PC-9 (cell line): ENCODE measurements at regions not wholly inside any gene's neighbourhood (a gene's known extent, or its start where the extent isn't known, plus 50 kb on each side); places are given as distances from the start of the nearest gene placed in this dataset.
"Not testable (repeated sequence)": the region's sequence is repeated elsewhere in the genome, so short reads cannot be mapped to it uniquely, and the experiment has no call there.

Source experiments
- BruUV-seq: library from RNA; stranded (reverse); fragments of 400-500 nt; replicated peaks from 2 replicates; lab custom pipeline; 2021; lab: Mats Ljungman, UMichigan
- CTCF ChIA-PET: fragments of 300-600 bp; sonication (Branson Sonifier 250); formaldehyde crosslinking; loops from one replicate; lab custom pipeline; 2022; ENCODE audit warnings: antibody characterized with exemption; lab: Charles Lee
- POLR2A ChIA-PET: fragments of 300-600 bp; sonication (Branson Sonifier 250); formaldehyde crosslinking; loops from one replicate; lab custom pipeline; 2022; ENCODE audit warnings: antibody characterized with exemption; ENCODE audit not compliant: unreplicated experiment; lab: Charles Lee
- DNase-seq, 2 experiments: peaks; one replicate each; pipeline versions ENCODE4 v3.0.0 to v3.0.0-alpha.2; 2015 to 2022; ENCODE audit warnings: mixed read lengths in 1 of 2
- H2AFZ ChIP-seq: fragments of 200-600 bp; sonication (generic); 2 replicates; pipeline ENCODE4 v1.8.1; 2017; ENCODE audit warnings: antibody characterized with exemption
- H3F3A ChIP-seq: fragments of 200-600 bp; sonication (generic); 2 replicates; pipeline ENCODE4 v1.8.1; 2017; ENCODE audit warnings: antibody characterized with exemption, mild to moderate bottlenecking, low read depth; ENCODE audit not compliant: insufficient read depth
- H3K27ac ChIP-seq: fragments of 200-600 bp; sonication (generic); 2 replicates; pipeline ENCODE4 v1.6.1; 2016; ENCODE audit warnings: mixed run types
- H3K27me3 ChIP-seq: fragments of 200-600 bp; sonication (generic); 2 replicates; pipeline ENCODE4 v1.6.1; 2016; ENCODE audit warnings: low read depth, mixed run types; ENCODE audit not compliant: insufficient read depth
- H3K36me3 ChIP-seq: fragments of 200-600 bp; sonication (generic); 2 replicates; pipeline ENCODE4 v1.6.1; 2016; ENCODE audit warnings: low read depth, mixed run types
- H3K4me1 ChIP-seq: fragments of 200-600 bp; sonication (generic); replicated peaks from 2 replicates; pipeline ENCODE4 v1.6.1; 2016; ENCODE audit warnings: mixed run types; ENCODE audit not compliant: insufficient read depth
- H3K4me2 ChIP-seq: fragments of 200-600 bp; sonication (generic); 2 replicates; pipeline ENCODE4 v1.6.1; 2017; ENCODE audit warnings: mixed run types
- H3K4me3 ChIP-seq: fragments of 200-600 bp; sonication (generic); 2 replicates; pipeline ENCODE4 v1.6.1; 2016; ENCODE audit warnings: mixed run types
- H3K79me2 ChIP-seq: fragments of 200-600 bp; sonication (generic); 2 replicates; pipeline ENCODE4 v1.6.1; 2017; ENCODE audit warnings: low read depth, mixed run types
- H3K9me2 ChIP-seq: fragments of 200-600 bp; sonication (generic); 2 replicates; pipeline ENCODE4 v1.8.1; 2017; ENCODE audit warnings: mild to moderate bottlenecking; ENCODE audit not compliant: insufficient read depth
- H3K9me3 ChIP-seq: fragments of 200-600 bp; sonication (generic); 2 replicates; pipeline ENCODE4 v1.8.1; 2016; ENCODE audit warnings: low read depth; ENCODE audit not compliant: insufficient read depth
- H4K20me1 ChIP-seq: fragments of 200-600 bp; sonication (generic); 2 replicates; pipeline ENCODE4 v1.8.1; 2017; ENCODE audit not compliant: insufficient read depth
- EZH2 ChIP-seq: fragments of 200-600 bp; sonication (generic); IDR thresholded peaks from 2 replicates; pipeline ENCODE4 v1.8.0; 2017; ENCODE audit warnings: antibody characterized with exemption, low read depth
- intact Hi-C: fragments of 100-400 bp; cut with micrococcal nuclease; formaldehyde crosslinking; loops from one replicate; pipeline ENCODE4 v1.10.0; 2022; ENCODE audit not compliant: unreplicated experiment
- TF ChIP-seq, protein P1 (sequence below): fragments of 200-600 bp; sonication (generic); conservative IDR thresholded peaks from 2 replicates; pipeline ENCODE4 v1.6.1; 2017; ENCODE audit warnings: mixed run types, antibody characterized with exemption, mild to moderate bottlenecking, moderate library complexity

DNA sequence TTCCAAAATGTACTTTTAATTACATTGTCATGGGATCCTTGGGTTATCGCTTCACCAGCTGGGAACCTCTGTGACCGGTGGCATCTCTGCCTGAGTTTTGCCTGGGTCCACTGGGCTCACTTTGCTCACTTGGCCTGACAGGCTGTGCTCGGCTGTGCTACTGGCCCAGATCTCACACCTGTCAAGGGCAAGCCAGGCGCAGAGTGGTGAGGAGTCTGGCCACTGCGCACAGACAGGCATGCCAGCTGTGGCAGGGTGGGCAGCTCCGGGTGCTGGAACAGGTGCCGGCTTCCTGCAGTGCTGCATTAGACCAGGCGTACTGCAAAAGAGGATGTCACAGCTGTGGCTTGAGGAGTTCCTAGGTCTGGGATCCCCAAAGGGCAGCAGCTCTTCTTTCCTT is 489.8 kb downstream of the TENT5A start:
- ChIA-PET POLR2A (interaction anchor here (0.6 kb wide), 1 partner anchor 1050 kb away, joined by 3 read pairs; no protein-coding TSS in a partner anchor), CTCF (no interaction called here)
- Histone ChIP-seq H3K27ac (no peak overlapping the region), H3F3A (no peaks in the 10 kb centered on the region), H3K9me2 (no peaks in the 10 kb centered on the region), H2AFZ (no peak overlapping the region), H3K9me3 (no peaks in the 10 kb centered on the region), H3K4me1 (no peaks in the 10 kb centered on the region), H3K36me3 (no peaks in the 10 kb centered on the region), H3K4me2 (no peak overlapping the region), H3K79me2 (no peaks in the 10 kb centered on the region), H4K20me1 (no peaks in the 10 kb centered on the region), H3K27me3 (no peaks in the 10 kb centered on the region), H3K4me3 (no peak overlapping the region)
- no TSS peak for BruUV-seq
- DNase-seq = no peak
- TF ChIP-seq, protein P1, sequence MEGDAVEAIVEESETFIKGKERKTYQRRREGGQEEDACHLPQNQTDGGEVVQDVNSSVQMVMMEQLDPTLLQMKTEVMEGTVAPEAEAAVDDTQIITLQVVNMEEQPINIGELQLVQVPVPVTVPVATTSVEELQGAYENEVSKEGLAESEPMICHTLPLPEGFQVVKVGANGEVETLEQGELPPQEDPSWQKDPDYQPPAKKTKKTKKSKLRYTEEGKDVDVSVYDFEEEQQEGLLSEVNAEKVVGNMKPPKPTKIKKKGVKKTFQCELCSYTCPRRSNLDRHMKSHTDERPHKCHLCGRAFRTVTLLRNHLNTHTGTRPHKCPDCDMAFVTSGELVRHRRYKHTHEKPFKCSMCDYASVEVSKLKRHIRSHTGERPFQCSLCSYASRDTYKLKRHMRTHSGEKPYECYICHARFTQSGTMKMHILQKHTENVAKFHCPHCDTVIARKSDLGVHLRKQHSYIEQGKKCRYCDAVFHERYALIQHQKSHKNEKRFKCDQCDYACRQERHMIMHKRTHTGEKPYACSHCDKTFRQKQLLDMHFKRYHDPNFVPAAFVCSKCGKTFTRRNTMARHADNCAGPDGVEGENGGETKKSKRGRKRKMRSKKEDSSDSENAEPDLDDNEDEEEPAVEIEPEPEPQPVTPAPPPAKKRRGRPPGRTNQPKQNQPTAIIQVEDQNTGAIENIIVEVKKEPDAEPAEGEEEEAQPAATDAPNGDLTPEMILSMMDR = no peak
- no peak for TF ChIP-seq EZH2
- intact Hi-C loops = no loop called here

DNA sequence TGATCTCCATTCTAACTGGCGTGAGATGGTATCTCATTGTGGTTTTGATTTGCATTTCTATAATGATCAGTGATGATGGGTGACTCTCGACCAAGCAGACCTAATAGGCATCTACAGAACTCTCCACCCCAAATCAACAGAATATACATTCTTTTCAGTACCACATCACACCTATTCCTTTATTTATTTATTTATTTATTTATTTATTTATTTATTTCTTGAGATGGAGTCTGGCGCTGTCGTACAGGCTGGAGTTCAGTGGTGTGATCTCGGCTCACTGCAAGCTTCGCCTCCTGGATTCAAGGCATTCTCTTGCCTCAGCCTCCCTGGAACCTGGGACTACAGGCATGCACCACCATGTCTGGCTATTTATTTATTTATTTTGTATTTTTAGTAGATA is 496.3 kb downstream of the TENT5A start:
- H3K27me3 ChIP-seq, H3K4me1 ChIP-seq, H3K4me2 ChIP-seq, H3K9me3 ChIP-seq, H3K27ac ChIP-seq, H3K4me3 ChIP-seq, H4K20me1 ChIP-seq, H3F3A ChIP-seq, POLR2A ChIA-PET, DNase-seq, H3K79me2 ChIP-seq, H3K36me3 ChIP-seq, H3K9me2 ChIP-seq, H2AFZ ChIP-seq, intact Hi-C loops, BruUV-seq: not testable (repeated sequence)
- CTCF ChIA-PET = interaction anchor here (0.6 kb wide), 1 partner anchor 299 kb away, joined by 6 read pairs; no protein-coding TSS in a partner anchor

DNA sequence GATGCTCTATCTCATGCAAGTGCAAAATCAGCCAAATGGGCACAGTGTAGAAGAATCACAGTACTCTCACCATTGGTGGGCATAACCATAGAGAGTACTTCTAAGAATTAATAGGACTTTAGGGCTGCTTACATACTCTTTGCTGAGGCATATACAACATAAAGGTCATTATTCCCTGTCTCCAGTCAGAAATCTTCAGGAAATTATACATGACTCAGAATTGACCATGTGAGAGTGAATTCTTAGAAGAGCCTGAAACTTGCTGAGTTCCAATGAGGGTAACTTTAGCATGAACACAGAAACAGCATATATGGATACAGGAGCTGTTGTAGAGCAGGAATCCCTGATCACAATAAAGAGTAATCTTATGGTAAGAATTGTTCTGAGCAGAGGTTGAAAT is 498.7 kb downstream of the TENT5A start:
- intact Hi-C loops = no loop called here
- no peaks in the 10 kb centered on the region for H3K9me3 ChIP-seq
- BruUV-seq = no TSS peak
- no peaks in the 10 kb centered on the region for H3K36me3 ChIP-seq
- H3K9me2 ChIP-seq = no peaks in the 10 kb centered on the region
- ChIA-PET CTCF (no interaction called here), POLR2A (no interaction called here)
- TF ChIP-seq, protein P1 = no peak
- TF ChIP-seq EZH2 = no peak
- H3K27me3 ChIP-seq = no peaks in the 10 kb centered on the region
- H3K27ac ChIP-seq = no peak overlapping the region
- H3K4me2 ChIP-seq = no peak overlapping the region
- no peaks in the 10 kb centered on the region for H3K4me1 ChIP-seq
- no peak overlapping the region for H3K4me3 ChIP-seq
- H4K20me1 ChIP-seq = no peaks in the 10 kb centered on the region
- no peaks in the 10 kb centered on the region for H3F3A ChIP-seq
- H2AFZ ChIP-seq = no peak overlapping the region
- no peak for DNase-seq
- H3K79me2 ChIP-seq = no peaks in the 10 kb centered on the region

DNA sequence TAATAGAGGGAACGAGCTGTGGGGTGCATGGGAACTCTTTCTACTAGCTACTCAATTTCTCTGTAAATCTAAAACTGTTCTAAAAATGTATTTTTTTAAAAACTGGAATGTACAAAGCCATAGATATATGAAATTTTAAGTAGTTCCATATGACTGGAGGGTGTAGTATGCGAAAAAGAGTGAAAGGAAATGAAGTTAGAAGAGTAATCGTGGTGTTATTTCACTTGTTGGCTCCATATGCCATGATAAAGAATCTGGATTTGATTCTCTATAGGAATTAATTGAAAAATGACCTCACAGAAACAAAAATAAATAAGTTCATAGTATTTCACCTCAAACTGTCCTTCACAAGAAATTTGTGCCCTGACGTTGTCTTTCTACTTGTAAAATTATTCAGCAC is 500.2 kb downstream of the TENT5A start:
- no peaks in the 10 kb centered on the region for H3K4me1 ChIP-seq
- TF ChIP-seq EZH2 = no peak
- TF ChIP-seq, protein P1 = no peak
- H4K20me1 ChIP-seq = no peaks in the 10 kb centered on the region
- POLR2A ChIA-PET = no interaction called here
- CTCF ChIA-PET = no interaction called here
- no peaks in the 10 kb centered on the region for H3K36me3 ChIP-seq
- no peaks in the 10 kb centered on the region for H3K9me3 ChIP-seq
- no peak overlapping the region for H3K27ac ChIP-seq
- H2AFZ ChIP-seq = no peak overlapping the region
- intact Hi-C loops = no loop called here
- no peaks in the 10 kb centered on the region for H3F3A ChIP-seq
- no peak overlapping the region for H3K4me3 ChIP-seq
- H3K9me2 ChIP-seq = no peaks in the 10 kb centered on the region
- BruUV-seq = no TSS peak
- DNase-seq = no peak
- H3K79me2 ChIP-seq = no peaks in the 10 kb centered on the region
- H3K27me3 ChIP-seq = no peaks in the 10 kb centered on the region
- no peak overlapping the region for H3K4me2 ChIP-seq
